ENCODE measurements at regions not wholly inside any gene's neighbourhood (a gene's known extent, or its start where the extent isn't known, plus 50 kb on each side); places are given as distances from the start of the nearest gene placed in this dataset.

- Histone ChIP-seq H3K4me2 (no peak overlapping the region), H3K27me3 (ENCODE audit: insufficient read depth, low read depth) (no peaks in the 10 kb centered on the region), H3K4me1 (ENCODE audit: low read depth, poor library complexity, severe bottlenecking) (peaks cover 11% of the 10 kb centered on the region), H4K20me1 (ENCODE audit: insufficient read depth) (no peaks in the 10 kb centered on the region), H3K4me3 (IDR thresholded peaks at IDR 0.05; ENCODE audit: insufficient read depth, low read depth, low read length) (no peak overlapping the region), H2AFZ (ENCODE audit: low read depth) (no peak overlapping the region), H3K9ac (no peak overlapping the region), H3K79me2 (ENCODE audit: insufficient read depth, low read depth) (no peaks in the 10 kb centered on the region), H3K36me3 (ENCODE audit: insufficient read depth) (no peaks in the 10 kb centered on the region), H3K27ac (no peak overlapping the region)
- no peak for TF ChIP-seq CTCF (conservative IDR thresholded peaks at IDR 0.05; ENCODE audit: low read depth, low read length)
These were observed 117.9 kb upstream of the MAP1LC3B2 start for GRCh38 chr12:116441292-116441691.

- no peaks in the 10 kb centered on the region for H3K36me3 ChIP-seq (ENCODE audit: insufficient read depth)
- no peaks in the 10 kb centered on the region for H4K20me1 ChIP-seq (ENCODE audit: insufficient read depth)
- no peak overlapping the region for H3K4me3 ChIP-seq (IDR thresholded peaks at IDR 0.05; ENCODE audit: insufficient read depth, low read depth, low read length)
- H3K27me3 ChIP-seq (ENCODE audit: insufficient read depth, low read depth), result no peaks in the 10 kb centered on the region
- H3K9ac ChIP-seq, result no peak overlapping the region
- no peak overlapping the region for H3K4me2 ChIP-seq
- no peak for TF ChIP-seq CTCF (conservative IDR thresholded peaks at IDR 0.05; ENCODE audit: low read depth, low read length)
- no peak overlapping the region for H2AFZ ChIP-seq (ENCODE audit: low read depth)
- H3K4me1 ChIP-seq (ENCODE audit: low read depth, poor library complexity, severe bottlenecking), result peaks cover 11% of the 10 kb centered on the region
- H3K79me2 ChIP-seq (ENCODE audit: insufficient read depth, low read depth), result no peaks in the 10 kb centered on the region
- H3K27ac ChIP-seq, result no peak overlapping the region
These were observed 116.9 kb upstream of the MAP1LC3B2 start for GRCh38 chr12:116442304-116442703.

GRCh38 chr12:116442946-116443345 is 116.2 kb upstream of the MAP1LC3B2 start:
- Histone ChIP-seq H2AFZ (ENCODE audit: low read depth) (no peak overlapping the region), H3K4me2 (no peak overlapping the region), H4K20me1 (ENCODE audit: insufficient read depth) (no peaks in the 10 kb centered on the region), H3K4me1 (ENCODE audit: low read depth, poor library complexity, severe bottlenecking) (peaks cover 11% of the 10 kb centered on the region), H3K9ac (no peak overlapping the region), H3K4me3 (IDR thresholded peaks at IDR 0.05; ENCODE audit: insufficient read depth, low read depth, low read length) (no peak overlapping the region), H3K27me3 (ENCODE audit: insufficient read depth, low read depth) (no peaks in the 10 kb centered on the region), H3K79me2 (ENCODE audit: insufficient read depth, low read depth) (no peaks in the 10 kb centered on the region), H3K36me3 (ENCODE audit: insufficient read depth) (no peaks in the 10 kb centered on the region), H3K27ac (no peak overlapping the region)
- TF ChIP-seq CTCF (conservative IDR thresholded peaks at IDR 0.05; ENCODE audit: low read depth, low read length), result no peak

GRCh38 chr12:116443821-116444589 is 115.2 kb upstream of the MAP1LC3B2 start:
- H3K4me1 ChIP-seq (ENCODE audit: low read depth, poor library complexity, severe bottlenecking), result peaks cover 11% of the 10 kb centered on the region
- no peaks in the 10 kb centered on the region for H3K36me3 ChIP-seq (ENCODE audit: insufficient read depth)
- no peak overlapping the region for H3K4me2 ChIP-seq
- no peak overlapping the region for H3K4me3 ChIP-seq (IDR thresholded peaks at IDR 0.05; ENCODE audit: insufficient read depth, low read depth, low read length)
- no peaks in the 10 kb centered on the region for H3K79me2 ChIP-seq (ENCODE audit: insufficient read depth, low read depth)
- H2AFZ ChIP-seq (ENCODE audit: low read depth), result no peak overlapping the region; the same call in 1 of the 2 replicates
- no peak for TF ChIP-seq CTCF (conservative IDR thresholded peaks at IDR 0.05; ENCODE audit: low read depth, low read length)
- no peak overlapping the region for H3K27ac ChIP-seq
- H3K9ac ChIP-seq, result no peak overlapping the region
- H3K27me3 ChIP-seq (ENCODE audit: insufficient read depth, low read depth), result no peaks in the 10 kb centered on the region
- no peaks in the 10 kb centered on the region for H4K20me1 ChIP-seq (ENCODE audit: insufficient read depth)

Measured in KMS-11 (cell line).